Neural progenitor cell (in vitro differentiated cells): ENCODE measurements at regions not wholly inside any gene's neighbourhood (a gene's known extent, or its start where the extent isn't known, plus 50 kb on each side); places are given as distances from the start of the nearest gene placed in this dataset.
A peak's percentile ranks its signal among the peaks of the same experiment; 100 is the strongest.

Source experiments
- DNase-seq: peaks from one replicate; pipeline ENCODE4 v3.0.0-alpha.2; 2016; ENCODE audit warnings: low spot score
- H2AFZ ChIP-seq: fragments of 200-600 bp; sonication (generic); replicated peaks from 2 replicates; pipeline ENCODE4 v1.6.1; 2016; ENCODE audit warnings: antibody characterized with exemption
- H3F3A ChIP-seq: fragments of 200-600 bp; sonication (generic); 2 replicates; pipeline ENCODE4 v1.6.1; 2016; ENCODE audit warnings: antibody characterized with exemption, low read depth
- H3K27ac ChIP-seq: fragments of 200-600 bp; sonication (generic); 2 replicates; pipeline ENCODE4 v1.5.1; 2016; ENCODE audit warnings: mild to moderate bottlenecking
- H3K27me3 ChIP-seq: fragments of 200-600 bp; sonication (generic); 2 replicates; pipeline ENCODE4 v1.6.1; 2016; ENCODE audit warnings: mild to moderate bottlenecking, moderate library complexity
- H3K36me3 ChIP-seq: fragments of 200-600 bp; sonication (generic); 2 replicates; pipeline ENCODE4 v1.5.1; 2016
- H3K4me1 ChIP-seq: fragments of 200-600 bp; sonication (generic); 2 replicates; pipeline ENCODE4 v1.6.1; 2016; ENCODE audit warnings: mixed run types
- H3K4me2 ChIP-seq: fragments of 200-600 bp; sonication (generic); 2 replicates; pipeline ENCODE4 v1.6.1; 2016
- H3K4me3 ChIP-seq: fragments of 200-600 bp; sonication (generic); 2 replicates; pipeline ENCODE4 v1.5.1; 2016
- H3K79me2 ChIP-seq: fragments of 200-600 bp; sonication (generic); 2 replicates; pipeline ENCODE4 v1.6.1; 2016; ENCODE audit warnings: low read depth
- H3K9ac ChIP-seq: fragments of 200-600 bp; sonication (generic); 2 replicates; pipeline ENCODE4 v1.6.1; 2016
- H3K9me3 ChIP-seq: fragments of 200-600 bp; sonication (generic); 2 replicates; pipeline ENCODE4 v1.5.1; 2016; ENCODE audit warnings: low read depth
- H4K20me1 ChIP-seq: fragments of 200-600 bp; sonication (generic); 2 replicates; pipeline ENCODE4 v1.6.1; 2016; ENCODE audit warnings: low read depth
- H3K27ac Mint-ChIP-seq: 3 replicates; pipeline ENCODE4 v1.8.0; 2021; ENCODE audit warnings: mixed read lengths
- H3K27me3 Mint-ChIP-seq: 2 replicates; pipeline ENCODE4 v1.8.0; 2022; ENCODE audit warnings: low read depth, mild to moderate bottlenecking, inconsistent platforms, moderate library complexity, mixed read lengths; ENCODE audit not compliant: insufficient read depth
- H3K36me3 Mint-ChIP-seq: 3 replicates; pipeline ENCODE4 v1.8.0; 2021; ENCODE audit warnings: mixed read lengths
- H3K4me1 Mint-ChIP-seq: 3 replicates; pipeline ENCODE4 v1.8.0; 2021; ENCODE audit warnings: mixed read lengths
- H3K4me3 Mint-ChIP-seq: 3 replicates; pipeline ENCODE4 v1.8.0; 2021; ENCODE audit warnings: mild to moderate bottlenecking, moderate library complexity, mixed read lengths
- H3K9me3 Mint-ChIP-seq: 3 replicates; pipeline ENCODE4 v1.8.0; 2020; ENCODE audit warnings: mixed read lengths
- CTCF ChIP-seq: fragments of 200-600 bp; sonication (generic); IDR thresholded peaks from 2 replicates; pipeline ENCODE4 v1.5.1; 2017; ENCODE audit warnings: antibody characterized with exemption, mild to moderate bottlenecking
- EZH2 ChIP-seq: fragments of 200-600 bp; sonication (generic); IDR thresholded peaks from 2 replicates; pipeline ENCODE4 v1.6.1; 2017; ENCODE audit warnings: antibody characterized with exemption, mild to moderate bottlenecking, moderate library complexity
- EZH2phosphoT487 ChIP-seq: fragments of 200-600 bp; sonication (generic); IDR thresholded peaks from 2 replicates; pipeline ENCODE4 v1.6.1; 2017; ENCODE audit warnings: antibody characterized with exemption

GRCh38 chr9:88872192-88872946 lies 118.9 kb upstream of the S1PR3 start:
- Mint-ChIP-seq H3K27ac (peak overlapping the region; percentile 14), H3K27me3 (peaks cover 13% of the 10 kb centered on the region), H3K4me3 (no peak overlapping the region), H3K9me3 (peaks cover 12% of the 10 kb centered on the region), H3K36me3 (peaks cover 4% of the 10 kb centered on the region), H3K4me1 (peaks cover 19% of the 10 kb centered on the region)
- Histone ChIP-seq H3K79me2 (no peaks in the 10 kb centered on the region), H2AFZ (peak overlapping the region; percentile 63), H3K9ac (no peak overlapping the region), H3K4me1 (peaks cover 7% of the 10 kb centered on the region), H3K4me2 (peak overlapping the region; percentile 4), H4K20me1 (no peaks in the 10 kb centered on the region), H3K36me3 (no peaks in the 10 kb centered on the region), H3K27ac (no peak overlapping the region), H3K9me3 (no peaks in the 10 kb centered on the region), H3K27me3 (no peaks in the 10 kb centered on the region), H3F3A (no peaks in the 10 kb centered on the region), H3K4me3 (no peak overlapping the region)
- no peak for DNase-seq
- no peak for TF ChIP-seq EZH2
- no peak for TF ChIP-seq EZH2phosphoT487
- TF ChIP-seq CTCF: no peak

DNA sequence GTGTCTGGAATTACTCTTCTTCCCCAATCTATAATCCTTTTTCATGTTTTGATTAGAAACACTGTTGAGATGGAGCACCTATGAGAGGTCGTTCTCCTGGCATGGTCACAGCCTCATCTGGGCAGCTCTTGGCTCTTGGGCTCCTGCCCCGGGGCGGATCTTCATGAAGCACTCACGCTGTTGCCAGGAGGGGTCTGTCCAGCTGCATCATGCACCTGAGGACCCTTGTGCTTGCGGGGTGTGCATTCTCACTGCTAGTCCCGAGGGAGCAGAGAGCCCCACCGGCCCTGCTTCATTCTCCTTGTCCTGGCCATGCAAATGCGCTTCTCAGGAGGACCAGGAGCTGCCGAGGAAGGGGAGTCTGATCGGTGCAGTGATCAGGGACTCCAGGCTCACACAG lies 117.6 kb upstream of the S1PR3 start:
- H3K4me2 ChIP-seq: no peak overlapping the region
- Mint-ChIP-seq H3K9me3 (peaks cover 9% of the 10 kb centered on the region), H3K27ac (peak overlapping the region; percentile 70), H3K4me3 (no peak overlapping the region), H3K36me3 (peaks cover 3% of the 10 kb centered on the region), H3K4me1 (peaks cover 19% of the 10 kb centered on the region), H3K27me3 (peaks cover 13% of the 10 kb centered on the region)
- H3K4me1 ChIP-seq: peaks cover 7% of the 10 kb centered on the region
- H3K27ac ChIP-seq: no peak overlapping the region
- H3K9ac ChIP-seq: no peak overlapping the region
- no peaks in the 10 kb centered on the region for H3K36me3 ChIP-seq
- no peaks in the 10 kb centered on the region for H4K20me1 ChIP-seq
- H3F3A ChIP-seq: no peaks in the 10 kb centered on the region
- no peak overlapping the region for H2AFZ ChIP-seq
- DNase-seq: no peak
- H3K9me3 ChIP-seq: no peaks in the 10 kb centered on the region
- H3K27me3 ChIP-seq: no peaks in the 10 kb centered on the region
- no peaks in the 10 kb centered on the region for H3K79me2 ChIP-seq
- H3K4me3 ChIP-seq: no peak overlapping the region
- TF ChIP-seq CTCF (no peak), EZH2 (no peak), EZH2phosphoT487 (no peak)

DNA sequence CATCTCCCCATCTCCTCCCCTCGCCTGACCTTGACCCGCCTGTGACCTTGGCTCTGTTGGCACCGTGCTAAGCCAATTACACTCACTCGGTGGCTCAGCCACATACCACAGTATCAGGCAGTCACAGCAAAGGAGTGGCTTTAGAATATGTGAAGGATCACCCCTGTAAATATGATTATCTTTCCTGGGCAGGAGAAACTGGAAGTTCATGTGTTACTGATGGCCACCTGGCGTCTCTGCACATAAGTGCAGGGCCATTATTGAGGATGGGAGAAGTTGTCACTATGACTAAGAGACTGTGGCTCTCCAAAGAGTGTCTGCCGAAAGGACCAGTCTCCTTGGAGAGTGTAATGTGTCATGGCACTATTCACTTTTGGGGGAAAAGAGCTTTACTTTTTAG lies 116.9 kb upstream of the S1PR3 start:
- peaks cover 19% of the 10 kb centered on the region for H3K4me1 Mint-ChIP-seq
- H3K36me3 ChIP-seq: no peaks in the 10 kb centered on the region
- H3K9ac ChIP-seq: no peak overlapping the region
- no peak overlapping the region for H3K27ac ChIP-seq
- H3K27ac Mint-ChIP-seq: no peak overlapping the region
- H3K9me3 ChIP-seq: no peaks in the 10 kb centered on the region
- peaks cover 2% of the 10 kb centered on the region for H3K9me3 Mint-ChIP-seq
- H3K4me3 Mint-ChIP-seq: no peak overlapping the region
- TF ChIP-seq CTCF (no peak), EZH2phosphoT487 (no peak), EZH2 (no peak)
- H3K79me2 ChIP-seq: no peaks in the 10 kb centered on the region
- H3K4me3 ChIP-seq: no peak overlapping the region
- no peak overlapping the region for H2AFZ ChIP-seq
- peaks cover 7% of the 10 kb centered on the region for H3K4me1 ChIP-seq
- peaks cover 9% of the 10 kb centered on the region for H3K27me3 Mint-ChIP-seq
- H3K36me3 Mint-ChIP-seq: peaks cover under 1% of the 10 kb centered on the region
- H3K27me3 ChIP-seq: no peaks in the 10 kb centered on the region
- no peaks in the 10 kb centered on the region for H3F3A ChIP-seq
- H4K20me1 ChIP-seq: no peaks in the 10 kb centered on the region
- no peak for DNase-seq
- no peak overlapping the region for H3K4me2 ChIP-seq
